Spleen (tissue), 3 donors: ENCODE measurements at regions not wholly inside any gene's neighbourhood (a gene's known extent, or its start where the extent isn't known, plus 50 kb on each side); places are given as distances from the start of the nearest gene placed in this dataset.

Source experiments
- POLR2A ChIP-seq, 3 donors: fragments of 450-650 bp; IDR thresholded peaks; one replicate each; pipeline ENCODE4 v1.5.1; 2017; ENCODE audit warnings: antibody characterized with exemption in 3 of 3, mild to moderate bottlenecking in 1 of 3
- POLR2AphosphoS5 ChIP-seq, 3 donors: sonication (generic); formaldehyde crosslinking; IDR thresholded peaks; one replicate each; pipeline ENCODE4 v1.5.1; 2017; ENCODE audit warnings: antibody characterized with exemption in 3 of 3

DNA sequence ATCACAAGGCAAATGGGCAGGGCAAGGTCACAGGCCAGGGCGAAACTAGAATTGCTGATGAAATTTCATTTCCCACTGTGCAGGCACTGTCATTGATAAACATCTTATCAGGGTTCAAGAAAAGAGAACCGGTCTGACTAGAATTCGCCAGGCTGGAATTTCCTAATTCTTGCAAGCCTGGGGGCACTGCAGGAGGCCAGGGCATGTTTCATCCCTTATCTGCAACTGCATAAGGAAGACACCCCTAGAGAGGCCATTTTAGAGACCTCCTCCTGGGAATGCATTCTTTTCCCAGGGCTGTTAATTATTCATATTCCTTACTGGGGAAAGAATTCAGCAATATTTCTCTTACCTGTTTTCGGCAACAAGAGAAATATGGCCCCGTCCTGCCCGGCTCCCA is 266.2 kb upstream of the CYLC2 start:
- no peak for TF ChIP-seq POLR2A (IDR thresholded peaks at IDR 0.05)
- no peak for TF ChIP-seq POLR2AphosphoS5 (IDR thresholded peaks at IDR 0.05)
